OCI-LY3 (cell line): ENCODE measurements at regions not wholly inside any gene's neighbourhood (a gene's known extent, or its start where the extent isn't known, plus 50 kb on each side); places are given as distances from the start of the nearest gene placed in this dataset.

ENCODE experiments used
- H2AFZ ChIP-seq: fragments of 200-600, 300-600 bp; shearing (Covaris generic); 2 replicates; pipeline ENCODE4 v1.6.0; 2014; ENCODE audit warnings: antibody characterized with exemption, low read depth, low read length
- H3K27ac ChIP-seq: fragments of 200-600, 300-600 bp; sonication (generic); 2 replicates; pipeline ENCODE4 v1.5.1; 2014; ENCODE audit warnings: mild to moderate bottlenecking, low read length, moderate library complexity, mixed read lengths
- H3K27me3 ChIP-seq: fragments of 200-600, 300-600 bp; sonication (generic); 2 replicates; pipeline ENCODE4 v1.6.1; 2014; ENCODE audit warnings: low read depth, low read length, mixed read lengths
- H3K36me3 ChIP-seq: fragments of 200-600, 300-600 bp; sonication (generic); replicated peaks from 2 replicates; pipeline ENCODE3; 2014; ENCODE audit warnings: low read depth, low read length, mixed read lengths
- H3K4me1 ChIP-seq: fragments of 300-600, 200-600 bp; sonication (generic); 2 replicates; pipeline ENCODE4 v1.6.1; 2014; ENCODE audit warnings: low read length, mixed read lengths
- H3K4me2 ChIP-seq: fragments of 200-600, 300-600 bp; sonication (generic); 2 replicates; pipeline ENCODE4 v1.6.1; 2014; ENCODE audit warnings: low read length, mixed read lengths
- H3K4me3 ChIP-seq: fragments of 300-600, 200-600 bp; sonication (generic); 2 replicates; pipeline ENCODE4 v1.5.1; 2014; ENCODE audit warnings: antibody characterized with exemption, mild to moderate bottlenecking, low read length, moderate library complexity
- H3K79me2 ChIP-seq: fragments of 300-600, 200-600 bp; shearing (Covaris generic); 2 replicates; pipeline ENCODE4 v1.6.1; 2014; ENCODE audit warnings: mild to moderate bottlenecking, low read length, mixed read lengths
- H3K9ac ChIP-seq: fragments of 300-600, 200-600 bp; shearing (Covaris generic); 2 replicates; pipeline ENCODE4 v1.6.0; 2014; ENCODE audit warnings: mild to moderate bottlenecking, low read length, moderate library complexity
- H3K9me3 ChIP-seq: fragments of 200-600, 300-600 bp; shearing (Covaris generic); 2 replicates; pipeline ENCODE4 v1.6.1; 2014; ENCODE audit warnings: low read length, mixed read lengths; ENCODE audit not compliant: insufficient read depth
- H4K20me1 ChIP-seq: fragments of 200-600, 300-600 bp; sonication (generic); 2 replicates; pipeline ENCODE4 v1.6.1; 2016; ENCODE audit warnings: low read length, mixed read lengths; ENCODE audit not compliant: insufficient read depth
- EZH2phosphoT487 ChIP-seq: fragments of 200-600 bp; shearing (Covaris generic); IDR thresholded peaks from 2 replicates; pipeline ENCODE4 v1.6.1; 2018; ENCODE audit warnings: antibody characterized with exemption, mixed run types, low read depth
- TF ChIP-seq, protein P1 (sequence below): fragments of 200-600, 300-600 bp; sonication (generic); IDR thresholded peaks from 2 replicates; pipeline ENCODE4 v1.5.1; 2014; ENCODE audit warnings: antibody characterized with exemption, low read length, low read depth

DNA sequence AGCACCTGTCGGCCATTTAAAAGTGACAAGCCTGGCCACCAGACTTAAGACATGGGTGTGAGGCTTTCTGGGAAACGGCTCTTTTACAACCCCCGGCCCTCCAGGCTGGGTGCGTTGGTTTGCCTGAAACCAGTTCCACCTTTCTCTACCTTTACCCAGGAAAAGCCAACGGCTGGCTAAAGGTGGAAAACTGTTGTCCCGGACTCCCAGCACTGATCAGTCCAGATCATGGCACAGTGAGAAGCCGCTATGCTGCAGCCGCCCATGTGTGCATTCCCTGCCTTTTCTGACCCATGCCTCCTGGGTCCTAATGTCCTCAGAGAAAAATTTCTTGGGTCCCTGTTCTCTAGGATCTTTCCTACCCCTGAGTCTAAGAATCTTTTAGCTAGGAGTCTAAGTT, 655.7 kb upstream of the HS3ST5 start:
- no peak overlapping the region for H2AFZ ChIP-seq
- H3K4me3 ChIP-seq, result peak overlapping the region; percentile 32
- H3K27me3 ChIP-seq, result no peaks in the 10 kb centered on the region
- H3K27ac ChIP-seq, result peak overlapping the region; percentile 47
- H3K36me3 ChIP-seq, result peaks cover 45% of the 10 kb centered on the region
- H3K9me3 ChIP-seq, result no peaks in the 10 kb centered on the region
- H3K4me1 ChIP-seq, result peaks cover 21% of the 10 kb centered on the region
- H4K20me1 ChIP-seq, result no peaks in the 10 kb centered on the region
- no peaks in the 10 kb centered on the region for H3K79me2 ChIP-seq
- no peak overlapping the region for H3K9ac ChIP-seq
- peak overlapping the region; percentile 49 for H3K4me2 ChIP-seq
- TF ChIP-seq, protein P1, sequence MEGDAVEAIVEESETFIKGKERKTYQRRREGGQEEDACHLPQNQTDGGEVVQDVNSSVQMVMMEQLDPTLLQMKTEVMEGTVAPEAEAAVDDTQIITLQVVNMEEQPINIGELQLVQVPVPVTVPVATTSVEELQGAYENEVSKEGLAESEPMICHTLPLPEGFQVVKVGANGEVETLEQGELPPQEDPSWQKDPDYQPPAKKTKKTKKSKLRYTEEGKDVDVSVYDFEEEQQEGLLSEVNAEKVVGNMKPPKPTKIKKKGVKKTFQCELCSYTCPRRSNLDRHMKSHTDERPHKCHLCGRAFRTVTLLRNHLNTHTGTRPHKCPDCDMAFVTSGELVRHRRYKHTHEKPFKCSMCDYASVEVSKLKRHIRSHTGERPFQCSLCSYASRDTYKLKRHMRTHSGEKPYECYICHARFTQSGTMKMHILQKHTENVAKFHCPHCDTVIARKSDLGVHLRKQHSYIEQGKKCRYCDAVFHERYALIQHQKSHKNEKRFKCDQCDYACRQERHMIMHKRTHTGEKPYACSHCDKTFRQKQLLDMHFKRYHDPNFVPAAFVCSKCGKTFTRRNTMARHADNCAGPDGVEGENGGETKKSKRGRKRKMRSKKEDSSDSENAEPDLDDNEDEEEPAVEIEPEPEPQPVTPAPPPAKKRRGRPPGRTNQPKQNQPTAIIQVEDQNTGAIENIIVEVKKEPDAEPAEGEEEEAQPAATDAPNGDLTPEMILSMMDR, result no peak
- TF ChIP-seq EZH2phosphoT487, result no peak

DNA sequence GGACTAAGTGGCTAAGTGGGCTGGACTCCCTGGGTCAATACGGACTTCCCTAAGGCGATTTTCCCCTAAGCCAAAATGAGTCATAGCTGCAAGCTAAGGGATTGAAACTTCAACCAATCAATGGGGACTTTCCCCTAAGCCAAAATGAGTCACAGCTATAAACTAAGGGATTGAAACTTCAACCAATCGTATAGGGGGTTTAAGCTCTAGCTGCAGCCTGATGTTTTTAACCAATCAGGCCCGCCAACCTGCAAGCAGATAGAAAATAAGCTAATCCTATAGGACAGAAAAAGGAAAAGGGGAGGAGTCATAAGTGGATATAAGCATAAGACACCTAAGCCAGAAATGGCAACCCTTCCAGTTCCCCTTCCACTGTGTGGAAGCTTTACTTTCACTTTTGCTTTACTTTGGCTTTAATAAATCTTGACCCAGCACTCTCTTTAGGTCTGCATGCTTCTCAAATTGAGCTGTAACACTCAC, 655.0 kb upstream of the HS3ST5 start:
- no peaks in the 10 kb centered on the region for H4K20me1 ChIP-seq
- H3K79me2 ChIP-seq, result no peaks in the 10 kb centered on the region
- H2AFZ ChIP-seq, result no peak overlapping the region
- no peak overlapping the region for H3K9ac ChIP-seq
- H3K4me3 ChIP-seq, result peak overlapping the region; percentile 32
- peak overlapping the region; percentile 47 for H3K27ac ChIP-seq
- peaks cover 21% of the 10 kb centered on the region for H3K4me1 ChIP-seq
- peak overlapping the region; percentile 49 for H3K4me2 ChIP-seq
- H3K36me3 ChIP-seq, result peaks cover 39% of the 10 kb centered on the region
- TF ChIP-seq, protein P1, result no peak
- TF ChIP-seq EZH2phosphoT487, result no peak
- no peaks in the 10 kb centered on the region for H3K9me3 ChIP-seq
- no peaks in the 10 kb centered on the region for H3K27me3 ChIP-seq

DNA sequence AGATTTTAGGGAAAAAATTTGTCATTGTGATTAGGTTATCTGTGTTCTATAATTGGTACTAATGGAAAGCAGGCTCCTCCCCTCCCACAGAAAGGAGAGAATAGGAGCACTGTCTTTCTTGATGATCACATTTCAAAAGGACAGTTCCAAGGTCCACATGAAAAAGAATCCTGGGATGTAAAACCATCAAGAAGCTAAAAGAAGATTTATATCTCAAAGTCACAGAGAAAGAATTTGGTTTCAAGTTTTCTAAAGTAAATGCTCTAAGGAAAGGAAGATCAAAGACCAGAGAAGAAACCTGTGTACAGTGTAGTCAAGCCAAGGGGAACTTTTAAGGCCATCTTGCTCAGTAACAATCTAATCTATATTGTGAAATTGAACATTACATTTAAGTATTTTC, 652.7 kb upstream of the HS3ST5 start:
- H3K79me2 ChIP-seq, result no peaks in the 10 kb centered on the region
- no peaks in the 10 kb centered on the region for H4K20me1 ChIP-seq
- H3K4me1 ChIP-seq, result peaks cover 13% of the 10 kb centered on the region
- no peaks in the 10 kb centered on the region for H3K9me3 ChIP-seq
- TF ChIP-seq, protein P1, result no peak
- no peak for TF ChIP-seq EZH2phosphoT487
- H3K9ac ChIP-seq, result no peak overlapping the region
- no peak overlapping the region for H3K27ac ChIP-seq
- no peak overlapping the region for H3K4me2 ChIP-seq
- H3K36me3 ChIP-seq, result peaks cover 21% of the 10 kb centered on the region
- H2AFZ ChIP-seq, result no peak overlapping the region
- no peak overlapping the region for H3K4me3 ChIP-seq
- H3K27me3 ChIP-seq, result no peaks in the 10 kb centered on the region

DNA sequence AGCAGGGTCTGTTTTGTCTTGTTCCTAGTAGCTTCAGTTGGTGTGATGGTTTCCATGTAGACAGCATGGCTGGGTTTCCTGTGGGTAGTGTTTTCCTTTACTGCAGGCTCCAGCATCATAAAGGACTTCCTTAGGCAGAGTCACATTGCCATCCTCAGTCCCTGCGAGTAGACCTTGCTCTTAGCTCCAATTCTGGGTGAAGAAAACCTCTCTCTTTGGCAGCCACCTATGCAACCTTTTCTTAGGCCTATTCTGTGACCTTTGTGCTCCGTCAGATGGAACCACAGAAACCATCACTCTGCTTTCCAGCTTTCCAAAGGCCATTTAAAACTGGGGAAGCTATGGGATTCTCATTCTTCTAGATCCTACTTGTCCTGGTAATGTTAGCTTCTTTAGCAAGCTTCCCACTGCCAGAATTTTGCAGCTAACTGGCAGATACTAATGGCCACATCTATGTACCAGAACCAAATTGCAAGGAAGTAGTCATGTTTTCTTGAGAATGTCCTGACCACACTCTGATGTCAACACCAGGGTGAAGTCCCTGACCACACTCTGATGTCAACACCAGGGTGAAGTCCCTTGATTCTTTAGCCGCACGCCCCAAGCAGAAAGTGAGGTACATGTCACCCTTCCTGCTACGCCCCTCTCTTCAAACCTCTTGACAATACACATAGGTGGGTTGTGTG, 646.6 kb upstream of the HS3ST5 start:
- Histone ChIP-seq H3K4me1 (peaks cover 20% of the 10 kb centered on the region), H3K4me2 (peak overlapping the region; percentile 18), H4K20me1 (no peaks in the 10 kb centered on the region), H2AFZ (no peak overlapping the region), H3K36me3 (peaks cover 9% of the 10 kb centered on the region), H3K27ac (0 out of 2 replicates have a peak overlapping the region, but pooled peaks have one; percentile 21), H3K4me3 (no peak overlapping the region), H3K9ac (no peak overlapping the region), H3K79me2 (no peaks in the 10 kb centered on the region), H3K27me3 (no peaks in the 10 kb centered on the region), H3K9me3 (no peaks in the 10 kb centered on the region)
- TF ChIP-seq EZH2phosphoT487, result no peak
- TF ChIP-seq, protein P1, result no peak
